ENCODE measurements at regions not wholly inside any gene's neighbourhood (a gene's known extent, or its start where the extent isn't known, plus 50 kb on each side); places are given as distances from the start of the nearest gene placed in this dataset.

DNA sequence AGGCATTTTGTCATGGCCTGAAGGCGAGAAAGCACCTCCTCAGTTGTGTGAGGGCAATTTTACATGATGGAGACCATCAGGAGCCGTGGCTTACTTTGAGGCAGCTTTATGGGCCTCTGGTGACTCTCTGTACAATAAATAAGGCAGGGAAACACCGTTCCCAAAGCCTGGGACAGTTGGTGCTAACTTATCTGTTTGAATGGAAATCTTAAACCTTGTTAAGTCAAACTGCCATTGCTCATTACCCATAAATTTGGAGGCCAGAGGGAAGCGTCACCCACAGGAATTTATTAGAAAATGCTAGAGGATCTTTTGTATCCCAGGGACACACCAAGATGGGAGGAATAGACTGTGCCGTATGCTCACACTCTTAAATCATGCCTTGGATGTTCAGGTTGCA, 1156.9 kb downstream of the BRD1 start:
- DNase-seq (ENCODE audit: low read depth in 4 of 4, low spot score in 2 of 4): peak in 1 of 4 donors; percentile 13

DNA sequence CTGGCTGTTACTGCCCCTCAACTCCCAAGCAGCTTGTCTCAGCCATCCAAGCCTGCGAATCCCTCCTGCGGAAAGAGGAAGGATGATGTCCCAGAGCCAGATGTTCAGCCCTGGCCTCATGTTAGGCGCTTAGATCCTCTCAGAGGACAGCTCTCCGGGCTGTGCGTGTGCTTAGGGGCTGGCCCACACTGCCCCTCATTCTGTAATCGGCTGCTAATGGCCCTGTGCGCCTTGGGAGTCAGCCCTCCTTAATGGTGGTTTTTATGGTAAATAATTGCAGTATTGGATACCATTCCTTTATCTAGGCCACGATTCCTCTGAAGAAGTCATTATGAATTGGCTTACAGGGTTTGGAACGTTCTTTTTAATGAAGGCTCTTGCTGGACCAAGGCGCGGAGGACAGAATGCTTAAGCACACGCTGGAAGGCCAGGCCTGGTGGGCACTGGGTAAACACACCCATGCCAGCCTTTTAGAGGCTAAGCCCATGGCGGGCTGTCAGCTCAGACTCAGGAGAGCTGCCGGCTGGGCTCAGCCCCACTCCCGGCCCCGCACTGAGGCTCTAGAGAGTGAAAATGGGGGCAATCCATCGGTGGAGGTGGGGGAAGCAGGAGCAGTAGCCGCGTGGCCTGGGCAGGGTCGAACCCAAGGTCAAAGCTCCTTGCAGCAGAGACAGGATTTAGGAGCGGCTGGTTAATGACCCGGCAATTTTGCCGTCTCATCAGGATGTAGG, 1157.5 kb downstream of the BRD1 start:
- DNase-seq (ENCODE audit: low read depth in 4 of 4, low spot score in 2 of 4): peak in 2 of 4 donors; percentile 8 to 27

DNA sequence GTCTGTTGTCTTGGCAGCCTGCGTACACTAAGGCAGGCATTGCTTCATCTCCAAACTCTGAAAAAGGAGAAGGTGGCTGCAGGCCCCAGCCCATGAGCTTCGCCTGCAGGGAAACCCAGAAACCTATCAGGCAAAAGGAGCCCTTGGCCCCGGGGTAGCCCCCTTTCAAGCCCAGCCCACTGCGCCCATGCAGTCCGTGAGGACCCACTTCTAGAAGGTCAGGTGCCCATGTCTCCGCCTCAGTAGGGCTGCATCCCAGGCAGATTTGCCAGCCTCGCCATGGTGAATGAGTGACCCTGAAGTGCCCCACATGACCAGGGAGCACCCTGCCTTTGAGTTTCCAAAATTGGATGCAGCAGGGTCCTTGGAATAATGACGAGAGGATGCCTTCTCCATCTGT, 1158.4 kb downstream of the BRD1 start:
- DNase-seq (ENCODE audit: low read depth in 4 of 4, low spot score in 2 of 4): no peak

- no peak for DNase-seq (ENCODE audit: low read depth in 4 of 4, low spot score in 2 of 4)
Measured at GRCh38 chr22:48667289-48667688, 1160.4 kb downstream of the BRD1 start.

- no peak for DNase-seq (ENCODE audit: low read depth in 4 of 4, low spot score in 2 of 4)
Measured at GRCh38 chr22:48666620-48667019, 1161.1 kb downstream of the BRD1 start.

GRCh38 chr22:48665311-48665995, 1162.2 kb downstream of the BRD1 start:
- no peak for DNase-seq (ENCODE audit: low read depth in 4 of 4, low spot score in 2 of 4)

- no peak for DNase-seq (ENCODE audit: low read depth in 4 of 4, low spot score in 2 of 4)
Measured at GRCh38 chr22:48664586-48664985, 1163.1 kb downstream of the BRD1 start.

- DNase-seq (ENCODE audit: low read depth in 4 of 4, low spot score in 2 of 4): no peak
Measured at GRCh38 chr22:48663297-48663696, 1164.4 kb downstream of the BRD1 start.

DNA sequence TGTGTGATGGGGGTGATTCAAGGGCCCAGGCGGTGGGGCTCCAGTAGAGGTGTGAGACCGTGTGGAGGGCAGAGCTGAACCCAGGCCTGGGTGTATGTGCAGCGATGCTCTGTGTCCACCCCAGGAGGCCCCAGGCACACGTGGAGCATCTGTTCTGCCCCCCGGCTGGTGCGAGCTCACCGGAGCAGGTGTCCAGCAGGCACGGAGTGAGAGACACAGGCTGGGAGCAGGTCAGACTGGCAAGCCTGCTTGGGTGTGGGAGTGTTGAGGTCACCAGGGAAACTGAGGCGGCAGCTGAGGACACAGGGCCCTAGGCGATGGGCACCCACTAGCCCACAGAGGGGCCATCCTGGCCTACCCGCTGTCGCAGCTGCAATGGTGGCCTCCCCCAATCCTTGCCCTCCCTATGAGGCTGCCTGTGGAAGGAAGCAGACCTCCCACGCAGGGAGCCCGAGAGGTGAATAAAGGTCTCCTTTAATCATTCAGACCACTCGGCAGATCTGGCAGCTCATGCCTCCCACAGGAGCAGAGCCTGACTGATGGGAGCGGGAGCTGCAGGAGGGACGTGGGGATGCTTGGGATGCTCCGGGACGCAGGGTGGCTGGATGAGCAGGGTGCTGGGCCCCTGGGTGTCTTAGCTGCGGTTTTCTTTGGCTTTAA, 1165.1 kb downstream of the BRD1 start:
- DNase-seq (ENCODE audit: low read depth in 4 of 4, low spot score in 2 of 4): no peak

DNA sequence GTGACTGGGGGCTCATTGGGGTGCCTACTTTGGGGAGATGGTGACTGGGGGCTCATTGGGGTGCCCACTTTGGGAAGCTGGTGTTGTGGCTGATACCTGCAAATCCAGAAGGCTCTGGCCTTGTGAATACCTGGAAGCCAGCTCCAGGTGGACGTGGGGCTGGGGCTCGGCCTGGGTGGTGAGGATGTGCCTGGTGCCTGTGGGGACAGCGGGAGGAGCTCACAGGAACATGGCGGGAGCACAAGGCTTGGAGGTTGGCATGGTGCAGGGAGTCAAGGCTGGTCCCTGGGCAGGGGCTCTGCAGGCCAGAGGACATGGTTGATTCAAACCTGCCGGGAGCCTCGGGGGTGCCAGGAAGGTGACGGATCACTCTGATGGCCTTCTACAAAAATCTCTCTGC, 1165.7 kb downstream of the BRD1 start:
- DNase-seq (ENCODE audit: low read depth in 4 of 4, low spot score in 2 of 4): no peak

GRCh38 chr22:48660790-48661740, 1166.6 kb downstream of the BRD1 start:
- DNase-seq (ENCODE audit: low read depth in 4 of 4, low spot score in 2 of 4): no peak

DNA sequence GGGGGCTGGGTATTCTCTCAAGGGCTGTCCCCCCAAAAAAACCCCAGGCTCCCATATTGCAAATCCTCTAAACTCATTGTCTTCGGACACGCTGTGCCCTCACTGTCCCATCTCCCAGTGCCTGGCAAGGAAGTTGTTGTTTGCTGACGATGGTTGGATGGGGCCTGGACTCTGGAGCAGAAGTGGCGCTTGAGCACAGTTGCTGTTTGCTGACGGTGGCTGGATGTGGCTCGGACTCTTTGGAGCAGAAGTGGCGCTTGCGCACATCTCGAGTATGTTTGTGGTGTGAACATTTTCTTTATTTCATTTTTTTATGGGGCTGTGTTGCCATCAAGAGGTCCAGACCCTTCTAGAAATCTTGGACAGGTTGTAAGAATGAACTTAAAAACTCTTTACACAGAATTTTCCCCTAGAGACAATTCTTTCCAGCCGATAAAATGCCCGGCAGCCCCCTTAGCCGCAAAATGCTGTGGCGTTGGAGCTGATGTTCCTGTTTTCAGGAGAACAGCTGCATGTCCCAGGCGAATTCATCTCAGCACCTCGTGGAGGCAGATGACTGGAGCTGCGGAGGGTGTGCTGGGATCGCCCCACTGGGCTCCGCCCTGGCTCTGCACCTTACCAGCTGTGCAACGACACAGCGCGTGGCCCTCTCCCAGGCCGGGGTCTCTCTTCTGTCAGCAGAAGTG, 1167.4 kb downstream of the BRD1 start:
- no peak for DNase-seq (ENCODE audit: low read depth in 4 of 4, low spot score in 2 of 4)

DNA sequence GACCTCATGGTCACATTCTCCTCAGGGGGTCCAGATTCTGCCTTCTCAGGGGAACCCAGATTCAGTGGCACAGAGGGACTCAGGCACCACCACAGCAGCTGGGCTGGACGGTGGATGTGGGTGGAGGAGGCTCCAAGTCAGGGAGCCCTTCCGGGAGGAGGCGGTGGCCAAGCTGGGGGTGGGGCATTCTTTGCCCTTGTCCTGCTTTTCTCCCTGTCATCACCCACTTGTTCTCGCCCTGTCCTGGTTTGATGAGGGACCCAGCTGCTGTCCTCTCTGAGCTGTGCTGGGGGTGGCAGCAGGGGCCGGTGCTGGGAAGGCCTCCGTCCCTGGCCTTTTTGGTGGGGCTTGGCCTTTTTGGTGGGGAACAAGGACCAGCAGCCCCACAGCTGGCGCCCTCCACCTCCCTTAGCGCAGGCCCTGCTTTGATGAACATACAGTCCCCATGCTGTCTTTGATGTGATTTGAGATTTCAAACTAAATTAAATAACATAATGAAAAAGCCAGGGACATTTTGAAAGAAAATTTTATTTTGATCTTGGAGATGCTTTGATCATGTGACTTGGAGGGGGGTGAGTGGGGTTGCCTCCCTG, 1168.2 kb downstream of the BRD1 start:
- no peak for DNase-seq (ENCODE audit: low read depth in 4 of 4, low spot score in 2 of 4)

DNA sequence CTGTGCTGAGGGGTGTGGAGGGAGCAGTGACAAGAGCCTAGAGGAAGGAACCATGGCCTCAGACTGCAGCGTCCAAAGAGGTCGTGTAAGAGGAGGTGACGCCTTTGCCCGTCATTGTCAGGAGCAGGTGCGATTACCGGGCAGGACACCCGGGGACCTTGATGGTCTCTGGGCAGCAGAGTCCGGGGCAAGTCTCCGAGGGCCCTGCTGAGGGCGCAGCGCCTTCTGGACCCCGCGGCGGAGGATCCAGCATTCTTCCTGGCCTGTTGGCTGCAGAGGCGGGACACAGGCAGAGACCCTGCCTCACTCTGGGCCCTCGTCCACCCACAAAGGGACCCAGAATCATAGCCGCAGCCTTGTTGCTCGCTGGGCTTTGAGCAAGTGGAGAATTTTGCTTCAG, 1168.8 kb downstream of the BRD1 start:
- DNase-seq (ENCODE audit: low read depth in 4 of 4, low spot score in 2 of 4): no peak

- DNase-seq (ENCODE audit: low read depth in 4 of 4, low spot score in 2 of 4): no peak
Measured at GRCh38 chr22:48658246-48658645, 1169.4 kb downstream of the BRD1 start.

DNA sequence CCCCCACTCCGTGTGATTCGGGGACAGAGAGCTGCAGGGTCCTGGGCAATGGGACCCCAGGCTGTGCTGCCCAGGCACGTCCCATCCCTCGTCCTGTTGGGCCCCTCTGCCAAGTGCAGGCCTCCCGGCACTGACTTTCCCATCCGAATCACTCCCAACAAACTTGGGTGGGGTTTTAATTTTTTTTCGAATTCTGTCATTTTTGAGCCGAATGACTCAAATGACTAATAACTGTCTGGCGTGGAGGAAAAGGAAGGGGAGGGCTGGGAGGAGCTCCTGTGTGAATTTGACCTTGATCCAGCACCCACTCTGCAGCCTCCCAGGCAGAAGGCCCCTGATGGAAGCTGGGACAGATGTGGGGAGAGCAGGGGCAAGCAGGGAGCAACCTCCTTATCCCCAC, 1173.2 kb downstream of the BRD1 start:
- no peak for DNase-seq (ENCODE audit: low read depth in 4 of 4, low spot score in 2 of 4)

DNA sequence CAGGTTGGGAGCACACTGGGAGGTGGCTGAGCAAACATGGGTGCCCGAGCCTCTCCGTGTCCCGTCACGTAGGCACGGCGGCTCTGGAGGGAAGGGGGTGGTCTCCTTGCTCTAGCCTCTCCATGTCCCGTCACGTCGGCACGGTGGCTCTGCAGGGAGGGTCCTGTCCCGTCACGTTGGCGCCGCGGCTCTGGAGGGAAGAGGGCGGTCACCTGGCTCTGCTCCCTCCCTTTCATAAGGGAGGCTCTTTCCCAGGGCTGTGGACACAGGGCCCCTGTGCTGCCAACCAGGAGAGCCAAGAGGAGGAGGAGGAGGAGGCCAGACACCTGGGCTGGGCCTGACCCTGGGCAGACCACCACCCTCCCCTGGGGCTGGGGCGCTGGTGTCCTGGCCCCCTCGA, 1173.7 kb downstream of the BRD1 start:
- no peak for DNase-seq (ENCODE audit: low read depth in 4 of 4, low spot score in 2 of 4)

GRCh38 chr22:48653306-48653705, 1174.4 kb downstream of the BRD1 start:
- no peak for DNase-seq (ENCODE audit: low read depth in 4 of 4, low spot score in 2 of 4)

GRCh38 chr22:48652796-48653195, 1174.9 kb downstream of the BRD1 start:
- no peak for DNase-seq (ENCODE audit: low read depth in 4 of 4, low spot score in 2 of 4)

Data from left renal cortex interstitium (tissue), 4 donors.